GM10248 (cell line): ENCODE measurements at regions not wholly inside any gene's neighbourhood (a gene's known extent, or its start where the extent isn't known, plus 50 kb on each side); places are given as distances from the start of the nearest gene placed in this dataset.

Experiments
- CTCF ChIA-PET: fragments of 300-600 bp; sonication (Branson Sonifier 250); formaldehyde crosslinking; extraction: SDS; loops from one replicate; lab custom pipeline; 2021; ENCODE audit warnings: antibody characterized with exemption; lab: Yijun Ruan, JAX
- POLR2A ChIA-PET: fragments of 350-650 bp; sonication (Branson Sonifier 250); formaldehyde crosslinking; extraction: SDS; loops from one replicate; lab custom pipeline; 2020; ENCODE audit warnings: antibody characterized with exemption; lab: Yijun Ruan, JAX
- DNase-seq: peaks from one replicate; pipeline ENCODE4 v3.0.0; 2012; ENCODE audit errors: extremely low spot score
- TF ChIP-seq, protein P1 (sequence below): IDR thresholded peaks from 2 replicates; pipeline ENCODE4 v1.5.1; 2012; ENCODE audit warnings: mild to moderate bottlenecking, low read depth; ENCODE audit errors: extremely low read depth, missing control alignments, control extremely low read depth

DNA sequence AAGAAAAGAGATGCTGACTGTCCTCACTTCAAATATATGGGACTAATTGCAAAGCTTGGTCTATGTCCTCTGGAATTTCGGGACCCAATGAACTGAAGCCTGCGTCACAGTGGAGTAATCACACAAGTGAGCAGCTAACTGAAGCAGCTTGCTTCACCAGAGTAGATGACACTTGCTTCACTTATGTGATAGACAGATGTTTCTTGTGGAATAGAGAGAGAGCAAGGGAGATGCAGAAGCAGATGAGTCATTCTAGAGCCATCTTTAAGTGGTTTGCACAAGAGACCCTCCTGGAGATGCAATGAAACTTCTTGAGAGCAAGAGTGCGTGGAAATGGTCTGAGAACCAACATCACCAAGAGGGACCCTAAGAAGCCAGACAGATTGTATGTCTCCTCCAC, 1537.1 kb upstream of the FLRT2 start:
- POLR2A ChIA-PET: no interaction called here
- CTCF ChIA-PET: no interaction called here
- DNase-seq: no peak
- TF ChIP-seq, protein P1, sequence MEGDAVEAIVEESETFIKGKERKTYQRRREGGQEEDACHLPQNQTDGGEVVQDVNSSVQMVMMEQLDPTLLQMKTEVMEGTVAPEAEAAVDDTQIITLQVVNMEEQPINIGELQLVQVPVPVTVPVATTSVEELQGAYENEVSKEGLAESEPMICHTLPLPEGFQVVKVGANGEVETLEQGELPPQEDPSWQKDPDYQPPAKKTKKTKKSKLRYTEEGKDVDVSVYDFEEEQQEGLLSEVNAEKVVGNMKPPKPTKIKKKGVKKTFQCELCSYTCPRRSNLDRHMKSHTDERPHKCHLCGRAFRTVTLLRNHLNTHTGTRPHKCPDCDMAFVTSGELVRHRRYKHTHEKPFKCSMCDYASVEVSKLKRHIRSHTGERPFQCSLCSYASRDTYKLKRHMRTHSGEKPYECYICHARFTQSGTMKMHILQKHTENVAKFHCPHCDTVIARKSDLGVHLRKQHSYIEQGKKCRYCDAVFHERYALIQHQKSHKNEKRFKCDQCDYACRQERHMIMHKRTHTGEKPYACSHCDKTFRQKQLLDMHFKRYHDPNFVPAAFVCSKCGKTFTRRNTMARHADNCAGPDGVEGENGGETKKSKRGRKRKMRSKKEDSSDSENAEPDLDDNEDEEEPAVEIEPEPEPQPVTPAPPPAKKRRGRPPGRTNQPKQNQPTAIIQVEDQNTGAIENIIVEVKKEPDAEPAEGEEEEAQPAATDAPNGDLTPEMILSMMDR: no peak

DNA sequence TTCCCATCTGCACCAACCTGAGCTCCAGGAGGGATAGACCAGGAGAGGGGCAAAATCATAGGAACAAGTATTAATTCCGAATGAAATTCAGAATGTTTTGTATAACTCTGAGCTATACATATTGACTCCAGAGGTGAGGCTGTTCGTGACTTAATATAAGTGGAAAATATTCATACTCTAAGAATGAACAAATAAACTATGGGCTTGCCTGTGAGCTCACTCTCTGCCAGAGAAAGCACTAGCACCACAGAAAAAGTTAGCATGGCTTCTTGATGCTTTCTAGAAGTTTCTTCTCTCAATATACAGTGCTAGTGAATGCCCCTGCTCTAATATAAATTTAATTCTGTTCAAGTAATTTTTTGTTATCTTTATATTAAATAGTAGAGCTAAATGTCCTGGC, 1536.4 kb upstream of the FLRT2 start:
- no peak for DNase-seq
- POLR2A ChIA-PET: no interaction called here
- CTCF ChIA-PET: no interaction called here
- TF ChIP-seq, protein P1: no peak

DNA sequence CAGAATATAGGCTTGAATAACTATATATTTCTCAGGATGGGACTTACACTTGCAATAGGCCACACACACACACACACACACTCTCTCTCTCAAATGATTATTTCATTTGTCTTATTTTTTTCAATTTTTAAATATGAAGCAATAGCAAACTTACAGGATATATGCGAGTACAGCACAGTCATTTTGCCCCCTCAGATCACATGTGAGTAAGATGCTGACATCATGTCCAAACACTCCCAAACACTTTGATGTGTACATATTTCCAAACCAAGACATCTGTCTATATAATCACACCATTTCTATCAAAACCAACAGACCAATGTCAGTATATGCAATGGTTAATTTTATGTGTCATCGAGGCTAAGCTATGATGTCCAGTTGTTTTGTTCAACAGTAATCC, 1535.9 kb upstream of the FLRT2 start:
- DNase-seq: no peak
- CTCF ChIA-PET: interaction anchor here (1.0 kb wide), 1 partner anchor 42 kb away, joined by 3 read pairs; no protein-coding TSS in a partner anchor
- POLR2A ChIA-PET: no interaction called here
- TF ChIP-seq, protein P1: no peak

DNA sequence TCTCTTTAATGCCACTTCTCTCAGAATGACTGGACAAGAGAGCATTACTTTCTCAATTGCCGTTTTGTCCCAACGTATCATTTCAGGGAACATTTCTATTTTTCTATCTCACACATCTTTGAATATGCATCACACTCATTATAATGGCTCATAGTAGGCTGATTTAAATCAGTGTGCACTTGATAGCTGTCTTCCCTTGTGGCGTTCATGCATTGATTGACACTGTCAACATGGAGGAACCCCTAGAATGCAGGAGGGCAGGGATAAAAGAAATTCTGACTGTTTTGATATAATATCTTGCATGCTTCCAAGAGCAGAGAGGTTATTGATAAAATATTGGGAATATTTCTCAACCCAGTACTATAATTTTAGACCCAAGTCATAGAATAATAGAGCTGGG, 1528.9 kb upstream of the FLRT2 start:
- TF ChIP-seq, protein P1: no peak
- ChIA-PET CTCF (no interaction called here), POLR2A (no interaction called here)
- DNase-seq: no peak

DNA sequence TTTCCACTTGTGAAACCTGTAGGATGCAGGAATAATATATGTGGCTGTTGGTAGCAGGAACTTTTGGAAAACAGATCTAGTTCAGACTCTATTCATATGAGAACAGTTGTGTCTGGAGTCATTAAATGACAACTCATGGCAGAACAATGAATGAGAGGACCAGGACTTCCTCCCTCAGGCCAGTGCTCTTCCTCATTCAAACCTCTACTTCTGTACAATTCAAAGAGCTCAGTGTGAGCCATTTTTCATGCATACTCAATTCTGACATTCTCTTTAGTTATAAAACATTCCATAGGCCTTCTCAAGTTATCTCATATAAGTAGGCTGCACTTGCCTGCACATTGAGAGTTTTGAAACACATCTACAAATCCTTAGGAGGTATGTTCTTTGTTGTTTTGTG, 1526.6 kb upstream of the FLRT2 start:
- CTCF ChIA-PET: interaction anchor here (1.2 to 2.0 kb wide), 4 partner anchors 9 to 21 kb away, joined by 3 to 6 read pairs (median 4); no protein-coding TSS in a partner anchor
- TF ChIP-seq, protein P1: no peak
- DNase-seq: no peak
- POLR2A ChIA-PET: no interaction called here

DNA sequence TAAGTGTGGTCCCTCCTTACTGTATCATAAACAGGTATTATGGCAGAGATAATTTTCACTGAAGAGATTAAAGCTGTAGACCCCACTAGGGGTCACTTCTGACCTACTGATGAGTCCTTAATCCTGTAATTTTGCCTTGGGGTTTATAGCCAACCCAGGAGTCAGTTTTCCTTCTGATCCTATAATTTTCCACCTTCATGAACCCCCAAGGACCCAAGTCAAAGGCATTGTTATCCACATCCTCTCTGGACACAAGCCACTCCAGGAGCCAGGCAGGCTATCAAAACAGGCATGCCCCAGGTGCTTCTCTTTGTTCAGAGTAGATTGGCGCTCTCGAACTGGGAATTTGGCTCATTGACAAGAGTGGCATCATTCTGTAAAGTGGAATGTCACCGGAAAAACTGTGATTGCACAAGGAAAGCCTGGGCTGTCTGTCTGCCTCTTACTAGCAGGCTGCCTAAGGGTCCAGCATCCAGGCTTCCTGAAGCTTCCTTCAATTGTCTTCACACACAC, 1523.2 kb upstream of the FLRT2 start:
- TF ChIP-seq, protein P1: no peak
- ChIA-PET CTCF (no interaction called here), POLR2A (no interaction called here)
- no peak for DNase-seq
